K562 (cell line): ENCODE measurements at regions not wholly inside any gene's neighbourhood (a gene's known extent, or its start where the extent isn't known, plus 50 kb on each side); places are given as distances from the start of the nearest gene placed in this dataset.

ENCODE experiments used
- ATAC-seq: fragments of 200-7000 bp; cut with Tn5 transposase; 3 replicates; pipeline ENCODE4 v1.9.1; 2020; ENCODE audit warnings: moderate library complexity
- BruUV-seq: library from RNA; stranded (reverse); fragments of 400-500 nt; replicated peaks from 2 replicates; lab custom pipeline; 2021; lab: Mats Ljungman, UMichigan
- CTCF ChIA-PET: fragments of 300-600 bp; formaldehyde crosslinking; extraction: SDS; loops from one replicate; lab custom pipeline; 2021; ENCODE audit warnings: low intra/inter-chr PET ratio; lab: Yijun Ruan, JAX
- POLR2A ChIA-PET: fragments of 300-600, 350-650 bp; sonication (Branson Sonifier 250); formaldehyde crosslinking; extraction: SDS; loops from one replicate; lab custom pipeline; 2021; ENCODE audit warnings: antibody characterized with exemption, inconsistent platforms; lab: Yijun Ruan, JAX
- DNase-seq, 4 experiments: peaks; one replicate each; pipeline versions ENCODE4 v3.0.0 to v3.0.0-alpha.2; 2011 to 2018; ENCODE audit warnings: low spot score in 3 of 4, mixed read lengths in 3 of 4; ENCODE audit errors: extremely low read depth in 1 of 4
- FAIRE-seq: peaks from 2 replicates; lab custom pipeline; 2011; peaks lifted over from hg19 to GRCh38; lab: Jason Lieb, UNC
- H2AFZ ChIP-seq: 2 replicates; pipeline ENCODE4 v1.6.0; 2011; ENCODE audit warnings: low read depth, low read length, control low read depth, inconsistent platforms
- H3K27ac ChIP-seq: fragments of 200-600 bp; 3 replicates; pipeline ENCODE4 v1.8.0; 2011; ENCODE audit warnings: low read depth, mild to moderate bottlenecking, control low read depth, inconsistent platforms, low read length, moderate library complexity, mixed read lengths; ENCODE audit errors: extremely low read depth
- H3K27me3 ChIP-seq, 2 experiments: fragments of 300-600 bp in 1 of 2; 2 replicates in 1 of 2; 3 replicates in 1 of 2; pipeline versions ENCODE4 v1.6.0 to v1.8.0; 2011; ENCODE audit warnings: inconsistent platforms in 2 of 2, low read length in 2 of 2, mild to moderate bottlenecking in 1 of 2, mixed read lengths in 1 of 2, moderate library complexity in 1 of 2; ENCODE audit not compliant: control insufficient read depth in 2 of 2, insufficient read depth in 2 of 2
- H3K36me3 ChIP-seq: fragments of 300-600 bp; 3 replicates; pipeline ENCODE4 v1.8.0; 2011; ENCODE audit warnings: mild to moderate bottlenecking, low read length, inconsistent platforms; ENCODE audit not compliant: control insufficient read depth, insufficient read depth
- H3K4me1 ChIP-seq, 2 experiments: fragments of 200-600 bp in 1 of 2; replicated peaks in 1 of 2; 2 replicates in 1 of 2; 3 replicates in 1 of 2; pipeline versions ENCODE4 v1.5.1 to v1.8.0; 2011; ENCODE audit warnings: inconsistent platforms in 2 of 2, low read length in 2 of 2, mild to moderate bottlenecking in 1 of 2, mixed read lengths in 1 of 2, moderate library complexity in 1 of 2; ENCODE audit not compliant: control insufficient read depth in 2 of 2, insufficient read depth in 2 of 2
- H3K4me2 ChIP-seq: 2 replicates; pipeline ENCODE4 v1.6.1; 2011; ENCODE audit warnings: low read length, control low read depth, inconsistent platforms, mixed read lengths; ENCODE audit not compliant: insufficient read depth
- H3K4me3 ChIP-seq: fragments of 200-600 bp; sonication (generic), shearing (Covaris generic); 2 replicates; pipeline ENCODE4 v1.5.1; 2016; ENCODE audit warnings: control low read depth, inconsistent platforms
- H3K79me2 ChIP-seq: fragments of 200-600 bp; 3 replicates; pipeline ENCODE4 v1.8.0; 2011; ENCODE audit warnings: low read length, inconsistent platforms; ENCODE audit not compliant: control insufficient read depth, insufficient read depth
- H3K9ac ChIP-seq, 2 experiments: 2 replicates each; pipeline versions ENCODE4 v1.6.0 to v1.6.1; 2011; ENCODE audit warnings: low read depth in 2 of 2, low read length in 2 of 2, control low read depth in 1 of 2, inconsistent platforms in 1 of 2, mild to moderate bottlenecking in 1 of 2, mixed read lengths in 1 of 2; ENCODE audit not compliant: insufficient read depth in 1 of 2
- H3K9me1 ChIP-seq: one replicate; pipeline ENCODE4 v1.6.0; 2011; ENCODE audit warnings: inconsistent platforms, mild to moderate bottlenecking, low read length, moderate library complexity; ENCODE audit not compliant: control insufficient read depth, insufficient read depth
- H3K9me3 ChIP-seq: replicated peaks from 2 replicates; pipeline ENCODE4 v1.5.1; 2011; ENCODE audit warnings: low read depth, low read length, inconsistent platforms; ENCODE audit not compliant: control insufficient read depth, insufficient read depth
- H4K20me1 ChIP-seq: replicated peaks from 2 replicates; pipeline ENCODE4 v1.6.1; 2011; ENCODE audit warnings: low read length, inconsistent platforms, mixed read lengths; ENCODE audit not compliant: control insufficient read depth, insufficient read depth
- ATF3 ChIP-seq, 2 experiments: fragments of 450-650 bp in 1 of 2; sonication (generic) in 1 of 2; formaldehyde crosslinking in 1 of 2; IDR thresholded peaks in 1 of 2; conservative IDR thresholded peaks in 1 of 2; 2 replicates each; pipeline versions ENCODE4 v1.6.1 to v1.8.1; 2016 to 2023; ENCODE audit warnings: mild to moderate bottlenecking in 2 of 2, moderate library complexity in 2 of 2, inconsistent platforms in 1 of 2, missing genetic modification reagents in 1 of 2
- MYC ChIP-seq, 2 experiments: fragments of 250-450 bp in 1 of 2; sonication (Bioruptor Pico) in 1 of 2; IDR thresholded peaks; 2 replicates each; pipeline versions ENCODE4 v1.5.1 to v1.6.1; 2012 to 2021; ENCODE audit warnings: low read depth in 2 of 2, borderline replicate concordance in 1 of 2, improper control_type of control experiment in 1 of 2, low read length in 1 of 2, mild to moderate bottlenecking in 1 of 2, moderate library complexity in 1 of 2
- NFIC ChIP-seq: fragments of 450-650 bp; IDR thresholded peaks from 2 replicates; pipeline ENCODE4 v1.6.1; 2017; ENCODE audit warnings: mild to moderate bottlenecking, inconsistent platforms
- OTX1 ChIP-seq: fragments of 450-650 bp; formaldehyde crosslinking; IDR thresholded peaks from 2 replicates; pipeline ENCODE4 v1.4.0; 2022; ENCODE audit warnings: mild to moderate bottlenecking
- RBM15 ChIP-seq: fragments of 200-400 bp; formaldehyde crosslinking; IDR thresholded peaks from 2 replicates; pipeline ENCODE4 v1.6.1; 2018; ENCODE audit warnings: mild to moderate bottlenecking, low read length, moderate library complexity; ENCODE audit not compliant: insufficient read depth
- SMARCA4 ChIP-seq: fragments of 450-650 bp; IDR thresholded peaks from 2 replicates; pipeline ENCODE4 v1.6.1; 2016
- STAT5B ChIP-seq: fragments of 250-450 bp; sonication (Bioruptor Pico); IDR thresholded peaks from 2 replicates; pipeline ENCODE4 v1.8.0; 2021; ENCODE audit warnings: mild to moderate bottlenecking, inconsistent platforms
- TCF3 ChIP-seq: sonication (generic); formaldehyde crosslinking; IDR thresholded peaks from 2 replicates; pipeline ENCODE4 v1.4.0; 2020; ENCODE audit warnings: mild to moderate bottlenecking, missing genetic modification reagents
- YY1 ChIP-seq, 3 experiments: IDR thresholded peaks; 2 replicates each; pipeline ENCODE4 v1.6.1; 2011; ENCODE audit warnings: low read length in 2 of 3, mild to moderate bottlenecking in 2 of 3, moderate library complexity in 2 of 3, borderline replicate concordance in 1 of 3, control low read depth in 1 of 3, low read depth in 1 of 3; ENCODE audit not compliant: insufficient read depth in 3 of 3, insufficient replicate concordance in 2 of 3, control insufficient read depth in 1 of 3, insufficient read length in 1 of 3; ENCODE audit errors: extremely low read depth in 1 of 3
- ZNF146 ChIP-seq: IDR thresholded peaks from one replicate; pipeline ENCODE4 v1.6.1; 2018; ENCODE audit warnings: missing compliant biosample characterization; ENCODE audit not compliant: unreplicated experiment
- ZNF175 ChIP-seq: fragments of 200-800 bp; sonication (Bioruptor generic); IDR thresholded peaks from 2 replicates; pipeline ENCODE4 v1.6.1; 2016; ENCODE audit warnings: low read depth, mild to moderate bottlenecking, missing genetic modification characterization, missing compliant biosample characterization
- ZNF512 ChIP-seq: IDR thresholded peaks from 2 replicates; pipeline ENCODE4 v1.6.1; 2016; ENCODE audit warnings: missing genetic modification characterization, missing compliant biosample characterization
- ZNF75A ChIP-seq: fragments of 450-650 bp; formaldehyde crosslinking; IDR thresholded peaks from 2 replicates; pipeline ENCODE4 v1.4.0; 2020; ENCODE audit warnings: mild to moderate bottlenecking
- WGBS: fragments of 100-300 bp; shearing (Covaris generic); methylation state at CpG from one replicate; pipeline ENCODE4 v1.1.6; 2016; ENCODE audit warnings: low coverage, mixed read lengths; ENCODE audit not compliant: insufficient coverage; ENCODE audit errors: missing lambda C conversion rate; 5-methylcytosine and 5-hydroxymethylcytosine counted together
- in situ Hi-C: fragments of 300-500 bp; cut with MboI; formaldehyde crosslinking; loops from 4 replicates; pipeline ENCODE4 v1.15.0; 2018; ENCODE audit warnings: inconsistent platforms, mixed read lengths
- intact Hi-C: fragments of 100-400 bp; cut with micrococcal nuclease; formaldehyde crosslinking; loops from 2 replicates; pipeline ENCODE4 v1.14.2; 2022

- H3K4me1 ChIP-seq = peaks cover 0 to 9% of the 10 kb centered on the region in 2 experiments; a peak in 3 of 5 replicates
- no peaks in the 10 kb centered on the region for H4K20me1 ChIP-seq
- ChIA-PET POLR2A (no interaction called here), CTCF (no interaction called here)
- no peaks in the 10 kb centered on the region for H3K36me3 ChIP-seq
- H3K4me2 ChIP-seq = no peak overlapping the region
- no peak overlapping the region for H3K4me3 ChIP-seq
- H3K27me3 ChIP-seq = no peaks in the 10 kb centered on the region
- FAIRE-seq = no peak
- no peak for ATAC-seq
- H3K79me2 ChIP-seq = no peaks in the 10 kb centered on the region
- WGBS = 22% methylated on average over 1 of the region's 1 CpG
- intact Hi-C loops = no loop called here
- H3K9me1 ChIP-seq = no peaks in the 10 kb centered on the region
- no peak overlapping the region for H3K27ac ChIP-seq
- no peak overlapping the region for H2AFZ ChIP-seq
- TF ChIP-seq ZNF512 (peak; percentile 64; the same call in 1 of the 2 replicates), ZNF146 (no peak)
- in situ Hi-C loops = no loop called here
- H3K9ac ChIP-seq = no peak overlapping the region
- DNase-seq = no peak
- BruUV-seq = no TSS peak
- H3K9me3 ChIP-seq = no peaks in the 10 kb centered on the region
These were observed 81.5 kb upstream of the OSBPL8 start for GRCh38 chr12:76641073-76641472.

GRCh38 chr12:76641961-76642360 is 82.4 kb upstream of the OSBPL8 start:
- no peak for FAIRE-seq
- no peak for DNase-seq
- Histone ChIP-seq H3K4me2 (no peak overlapping the region), H3K9ac (no peak overlapping the region), H3K27me3 (no peaks in the 10 kb centered on the region), H3K36me3 (no peaks in the 10 kb centered on the region), H3K4me1 (peaks cover 0 to 4% of the 10 kb centered on the region in 2 experiments; a peak in 2 of 5 replicates), H4K20me1 (no peaks in the 10 kb centered on the region), H3K79me2 (no peaks in the 10 kb centered on the region), H3K9me1 (no peaks in the 10 kb centered on the region), H3K27ac (no peak overlapping the region), H3K4me3 (no peak overlapping the region), H3K9me3 (no peaks in the 10 kb centered on the region), H2AFZ (no peak overlapping the region)
- BruUV-seq = no TSS peak
- 5% methylated on average over 1 of the region's 2 CpGs for WGBS
- no peak for ATAC-seq
- intact Hi-C loops = no loop called here
- in situ Hi-C loops = no loop called here
- ChIA-PET CTCF (no interaction called here), POLR2A (interaction anchor here (0.7 kb wide), 1 partner anchor 289 kb away, joined by 3 read pairs; no protein-coding TSS in a partner anchor)
- TF ChIP-seq ZNF75A (CRISPR knock-in tag) (no peak), ZNF175 (CRISPR knock-in tag) (no peak), TCF3 (CRISPR knock-in tag) (peak; percentile 50), NFIC (peak; percentile 19; the same call in 1 of the 2 replicates), SMARCA4 (0 out of 2 replicates have a peak, but pooled peaks have one; percentile 63), ATF3 (IDR thresholded peaks at IDR 0.05) (peak; percentile 60), ATF3 (CRISPR knock-in tag; conservative IDR thresholded peaks at IDR 0.05) (no peak), STAT5B (CRISPR knock-in tag) (no peak), RBM15 (no peak), MYC (IDR thresholded peaks at IDR 0.05; ENCODE audit: low read depth, low read length) (no peak), MYC (CRISPR knock-in tag; IDR thresholded peaks at IDR 0.05; ENCODE audit: borderline replicate concordance, low read depth) (no peak), OTX1 (no peak), YY1 (IDR thresholded peaks at IDR 0.05; ENCODE audit: borderline replicate concordance in 1 of 3, control insufficient read depth in 1 of 3, extremely low read depth in 1 of 3, insufficient read depth in 3 of 3, insufficient read length in 1 of 3, insufficient replicate concordance in 2 of 3, low read depth in 1 of 3, low read length in 2 of 3) (no peak)
